HG02870 (cell line): ENCODE measurements at regions not wholly inside any gene's neighbourhood (a gene's known extent, or its start where the extent isn't known, plus 50 kb on each side); places are given as distances from the start of the nearest gene placed in this dataset.
"Not testable (repeated sequence)": the region's sequence is repeated elsewhere in the genome, so short reads cannot be mapped to it uniquely, and the experiment has no call there.

Source experiments
- ATAC-seq: cut with Tn5 transposase; IDR thresholded peaks from one replicate; pipeline ENCODE4 v1.9.1; 2021; ENCODE audit warnings: mild to moderate bottlenecking, moderate library complexity; ENCODE audit not compliant: unreplicated experiment

DNA sequence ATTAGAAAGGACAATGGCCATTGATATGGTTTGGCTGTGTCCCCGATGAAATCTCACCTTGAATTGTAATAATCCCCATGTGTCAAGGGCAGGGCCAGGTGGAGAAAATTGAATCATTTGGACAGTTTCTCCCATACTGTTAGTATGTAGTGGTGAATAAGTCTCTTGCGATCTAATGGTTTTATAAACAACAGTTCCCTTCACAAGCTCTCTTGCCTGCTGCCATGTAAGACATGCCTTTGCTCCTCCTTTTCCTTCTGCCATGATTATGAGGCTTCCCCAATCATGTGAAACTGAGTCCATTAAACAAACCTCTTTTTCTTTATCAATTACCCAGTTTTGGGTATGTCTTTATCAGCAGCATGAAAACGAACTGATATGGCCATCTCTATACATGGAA lies 302.7 kb downstream of the SFMBT2 start:
- no peak for ATAC-seq

DNA sequence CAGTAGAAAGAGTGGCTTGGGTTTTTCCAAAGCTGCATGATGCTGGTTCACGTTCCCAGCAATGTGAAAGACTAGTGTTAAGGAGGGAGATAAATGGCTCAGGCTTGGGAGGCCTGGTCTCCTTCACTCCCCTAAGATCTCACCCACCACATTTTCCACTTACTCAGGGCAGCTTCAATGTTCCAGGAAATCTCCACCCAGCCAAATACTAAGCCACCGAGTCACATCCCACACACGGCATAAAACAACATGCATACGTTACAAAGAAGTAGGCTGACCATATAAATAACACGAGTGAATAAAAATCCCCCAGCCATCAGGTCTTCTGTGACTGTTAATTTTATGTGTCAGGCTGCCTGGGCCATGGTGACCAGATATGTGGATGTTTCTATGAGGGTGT lies 303.5 kb downstream of the SFMBT2 start:
- no peak for ATAC-seq

DNA sequence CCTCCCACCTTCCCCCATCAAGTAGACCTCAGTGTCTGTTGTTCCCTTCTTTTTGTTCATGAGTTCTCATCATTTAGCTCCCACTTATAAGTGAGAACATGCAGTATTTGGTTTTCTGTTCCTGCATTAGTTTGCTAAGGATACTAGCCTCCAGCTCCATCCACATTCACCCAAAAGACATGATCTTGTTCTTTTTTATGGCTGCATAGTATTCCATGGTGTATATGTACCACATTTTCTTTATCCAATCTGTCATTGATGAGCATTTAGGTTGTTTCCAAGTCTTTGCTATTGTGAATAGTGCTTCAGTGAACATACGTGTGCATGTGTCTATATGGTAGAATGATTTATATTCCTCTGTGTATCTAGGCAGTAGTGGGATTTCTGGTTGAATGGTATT lies 306.5 kb downstream of the SFMBT2 start:
- not testable (repeated sequence) for ATAC-seq

DNA sequence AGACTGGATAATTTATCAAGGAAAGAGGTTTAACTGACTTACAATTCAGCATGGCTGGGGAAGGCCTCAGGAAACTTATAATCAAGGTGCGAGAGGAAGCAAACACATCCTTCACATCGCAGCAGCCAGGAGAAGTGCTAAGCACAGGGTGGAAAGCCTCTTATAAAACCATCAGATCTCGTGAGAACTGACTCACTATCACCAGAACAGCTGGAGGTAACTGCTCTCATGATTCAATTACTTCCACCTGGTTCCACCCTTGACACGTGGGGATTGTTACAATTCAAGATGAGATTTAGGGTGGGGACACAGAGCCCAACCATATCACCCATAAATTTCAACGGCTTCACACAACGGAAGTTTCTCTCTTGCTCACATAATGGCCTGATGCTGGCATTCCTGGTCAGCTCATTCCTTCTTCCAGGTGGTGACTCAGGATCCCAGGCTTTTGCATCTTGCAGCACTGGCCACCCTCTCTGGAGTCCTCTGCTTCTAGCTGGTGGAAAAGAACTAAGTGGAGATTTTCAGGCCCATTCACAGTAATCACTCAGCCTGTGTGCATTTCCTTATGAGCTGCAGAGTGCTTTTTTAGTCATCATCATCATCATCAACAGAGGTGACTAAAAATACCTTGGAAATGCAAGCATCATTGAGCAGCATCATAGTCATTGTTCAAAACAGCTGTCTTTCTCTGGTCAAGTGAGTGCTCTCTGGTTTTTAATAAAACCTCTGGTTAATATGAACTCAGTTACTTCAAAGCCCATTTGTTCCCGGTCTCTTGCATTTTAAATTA lies 308.1 kb downstream of the SFMBT2 start:
- peak; percentile 91 for ATAC-seq

DNA sequence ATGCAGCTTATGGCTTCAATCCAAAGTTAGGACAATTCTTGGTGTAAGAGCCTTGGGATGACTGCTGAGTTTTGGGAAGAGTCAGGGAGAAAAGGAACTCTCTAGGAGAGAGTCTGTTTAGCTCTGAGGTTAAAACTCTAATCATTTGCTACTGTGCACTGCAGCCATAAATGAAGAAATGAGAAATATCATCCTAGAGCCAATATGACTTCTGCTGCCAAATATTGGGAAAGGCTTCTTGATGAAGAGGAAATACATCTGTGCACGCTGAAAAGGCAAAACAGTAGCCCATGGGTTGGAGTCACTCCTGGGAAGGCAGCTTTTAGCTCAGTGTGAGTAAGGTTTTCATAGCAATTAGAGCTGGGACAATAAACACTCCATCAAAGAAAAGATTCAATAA lies 308.8 kb downstream of the SFMBT2 start:
- ATAC-seq: no peak

DNA sequence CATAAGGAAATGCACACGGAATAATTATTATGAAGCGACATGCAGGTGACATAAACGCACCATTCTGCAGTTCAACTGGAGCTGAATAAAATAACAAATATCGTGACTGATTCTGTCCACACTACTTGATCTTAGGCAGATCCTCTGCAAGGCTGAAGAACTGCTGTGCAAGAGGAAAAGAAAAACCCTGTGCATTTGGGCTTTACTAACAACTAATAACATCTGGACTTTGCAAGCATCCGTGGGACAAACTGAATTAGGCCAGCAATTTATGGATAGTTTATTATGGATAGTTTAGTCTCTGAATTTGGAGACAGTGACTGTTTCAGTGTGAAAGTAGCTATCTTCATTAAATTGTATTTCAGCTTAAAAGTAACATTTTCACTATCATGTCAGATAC lies 309.4 kb downstream of the SFMBT2 start:
- ATAC-seq: no peak

DNA sequence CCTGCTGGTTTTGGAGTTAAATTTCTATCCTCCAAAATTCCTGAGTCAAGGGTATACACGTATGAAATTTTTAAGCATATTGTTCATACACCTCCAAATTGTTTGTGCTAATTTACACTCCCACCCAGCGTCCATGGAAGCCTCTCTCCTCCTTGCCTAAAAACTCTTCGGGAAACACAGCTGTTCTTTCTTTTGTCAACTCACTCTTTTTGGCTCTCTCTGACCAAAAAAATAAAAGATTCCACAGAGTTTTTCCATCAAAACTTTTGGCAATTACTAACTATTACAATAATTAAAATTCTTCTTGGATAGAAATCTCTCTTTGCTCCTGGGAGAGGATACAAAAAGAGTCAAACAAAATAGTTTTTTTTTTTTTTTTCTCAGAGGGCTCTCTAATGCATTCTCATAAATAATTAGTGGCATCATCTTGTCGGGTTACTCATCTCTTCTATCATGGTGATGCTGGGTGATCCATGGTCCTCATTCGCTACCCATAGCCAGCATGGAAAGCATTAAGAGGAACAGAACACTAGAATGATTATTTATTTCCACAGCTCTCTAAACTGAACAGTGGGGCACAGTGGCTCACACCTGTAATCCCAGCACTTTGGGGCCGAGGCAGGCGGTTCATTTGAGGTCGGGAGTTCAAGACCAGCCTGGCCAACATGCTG lies 310.7 kb downstream of the SFMBT2 start:
- ATAC-seq: no peak

DNA sequence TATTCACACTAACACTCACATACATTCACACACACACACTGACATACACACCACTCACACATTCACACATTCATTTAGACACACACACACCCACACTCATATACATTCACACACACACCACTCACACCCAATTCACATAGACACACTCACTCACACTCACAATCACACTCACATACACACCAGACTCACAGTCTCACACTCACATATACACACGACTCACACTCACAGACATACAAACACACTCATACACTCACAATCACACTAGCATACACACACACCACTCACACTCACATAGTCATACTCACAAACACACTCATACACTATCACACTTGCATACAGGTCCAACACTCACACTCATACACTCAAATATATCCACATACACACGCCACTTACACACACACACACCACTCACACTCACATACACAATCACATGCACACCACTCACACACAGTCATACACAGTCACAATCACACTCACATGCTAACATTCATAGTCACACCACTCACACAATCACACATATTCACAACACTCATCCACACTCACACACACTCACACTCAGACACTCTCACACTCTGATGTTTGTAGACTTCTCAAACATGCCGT lies 312.6 kb downstream of the SFMBT2 start:
- no peak for ATAC-seq

DNA sequence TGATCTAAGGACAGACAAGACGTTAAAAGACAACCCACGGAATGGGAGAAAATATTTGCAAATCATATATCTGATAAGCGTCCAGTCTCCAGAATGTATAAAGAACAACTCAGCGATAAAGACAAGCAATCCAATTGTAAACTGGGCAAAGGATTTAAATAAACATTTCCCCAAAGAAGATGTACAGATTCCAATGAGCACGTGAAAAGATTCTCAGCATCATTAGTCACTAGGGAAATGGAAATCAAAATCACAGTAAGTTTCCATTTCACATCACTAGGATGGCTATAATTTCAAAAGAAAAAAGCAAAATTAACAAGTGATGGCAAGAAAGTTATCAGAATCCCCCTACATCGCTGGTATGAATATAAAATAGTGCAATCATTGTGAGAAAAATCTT lies 316.1 kb downstream of the SFMBT2 start:
- ATAC-seq: no peak

DNA sequence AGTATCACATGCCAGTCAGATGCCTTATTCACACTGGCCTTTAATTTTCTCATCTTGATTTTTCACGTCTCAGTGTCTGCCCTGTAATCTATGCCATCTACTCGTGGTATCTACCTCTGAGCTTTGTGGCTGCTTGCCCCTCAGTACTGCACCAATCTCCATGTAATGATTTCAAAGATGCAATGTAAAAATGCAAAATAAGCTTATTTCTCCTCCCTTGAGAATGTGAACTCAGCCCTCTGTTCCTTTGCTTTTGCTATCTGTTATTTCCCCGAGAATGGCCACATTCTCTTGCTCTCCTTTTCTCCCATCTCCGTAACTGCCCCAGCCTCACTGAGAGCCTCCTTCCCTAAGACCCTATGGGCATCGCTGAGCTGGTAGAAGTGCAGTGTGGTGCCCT lies 317.5 kb downstream of the SFMBT2 start:
- ATAC-seq: no peak

DNA sequence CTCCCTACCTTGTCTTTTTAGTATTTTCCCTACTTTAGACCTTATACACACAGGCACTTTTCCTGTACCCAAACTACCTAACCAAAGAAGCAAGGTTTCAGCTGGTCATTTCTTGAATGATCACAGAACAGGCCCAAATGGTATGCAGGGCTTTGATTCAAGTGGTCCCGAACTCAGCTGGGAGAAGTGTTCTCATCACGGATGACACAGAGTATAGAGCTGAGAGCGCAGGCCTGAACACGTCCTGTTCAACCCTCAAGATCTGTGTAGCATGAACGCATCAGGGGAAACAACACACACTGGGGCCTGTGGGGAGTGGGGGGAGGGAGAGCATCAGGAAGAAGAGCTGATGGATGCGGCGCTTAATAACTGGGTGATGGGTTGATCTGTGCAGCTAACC lies 318.2 kb downstream of the SFMBT2 start:
- no peak for ATAC-seq

DNA sequence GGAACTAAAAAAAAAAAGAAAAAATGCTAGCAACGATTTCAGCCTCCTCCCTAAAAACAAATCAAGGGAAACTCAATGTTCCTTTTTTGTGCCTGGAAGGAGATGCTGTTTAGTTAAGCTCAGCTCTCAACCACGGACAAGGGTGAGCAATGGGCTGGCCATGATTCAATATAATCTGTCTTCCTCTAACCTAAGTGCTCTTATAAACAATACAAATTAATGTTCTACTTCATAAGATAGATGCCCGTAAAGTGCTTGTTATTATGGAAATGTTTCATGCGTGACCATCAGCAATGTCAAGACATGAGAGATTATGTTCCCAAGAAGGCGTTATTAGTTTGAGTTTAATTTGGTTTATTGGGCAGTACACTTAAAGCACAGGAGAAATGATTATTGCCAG lies 320.3 kb downstream of the SFMBT2 start:
- ATAC-seq: no peak

DNA sequence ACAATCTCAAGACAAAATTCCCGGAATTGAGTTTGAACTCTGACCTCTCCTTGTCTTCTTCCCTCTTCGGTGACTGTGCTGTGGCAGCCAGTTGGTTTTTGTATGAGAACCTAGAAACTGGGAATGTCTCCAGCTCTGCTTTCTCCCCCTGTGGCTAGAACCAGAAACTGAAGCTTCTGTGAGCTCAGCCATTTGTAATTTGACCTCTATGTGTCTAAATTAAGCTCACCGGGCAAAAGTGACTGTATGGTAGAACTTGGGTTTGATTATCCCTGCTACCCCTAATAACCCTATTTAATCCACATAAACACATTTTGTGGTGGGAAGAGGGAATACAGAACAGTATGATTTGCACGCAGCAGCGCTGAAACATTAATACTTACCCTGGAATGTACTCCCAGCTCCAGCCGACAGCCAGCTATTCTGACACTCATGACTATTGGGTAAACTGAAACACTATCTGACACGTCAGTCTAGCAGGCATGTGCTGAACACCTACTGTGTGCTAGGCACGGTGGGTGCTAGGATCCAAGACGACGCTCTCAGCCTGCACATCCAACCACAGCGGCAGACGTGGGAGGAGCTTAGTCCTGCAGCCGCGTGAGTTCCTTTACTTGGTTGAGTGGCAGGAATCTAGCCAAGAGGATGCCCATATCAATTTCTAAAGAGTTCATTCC lies 324.8 kb downstream of the SFMBT2 start:
- ATAC-seq: no peak

DNA sequence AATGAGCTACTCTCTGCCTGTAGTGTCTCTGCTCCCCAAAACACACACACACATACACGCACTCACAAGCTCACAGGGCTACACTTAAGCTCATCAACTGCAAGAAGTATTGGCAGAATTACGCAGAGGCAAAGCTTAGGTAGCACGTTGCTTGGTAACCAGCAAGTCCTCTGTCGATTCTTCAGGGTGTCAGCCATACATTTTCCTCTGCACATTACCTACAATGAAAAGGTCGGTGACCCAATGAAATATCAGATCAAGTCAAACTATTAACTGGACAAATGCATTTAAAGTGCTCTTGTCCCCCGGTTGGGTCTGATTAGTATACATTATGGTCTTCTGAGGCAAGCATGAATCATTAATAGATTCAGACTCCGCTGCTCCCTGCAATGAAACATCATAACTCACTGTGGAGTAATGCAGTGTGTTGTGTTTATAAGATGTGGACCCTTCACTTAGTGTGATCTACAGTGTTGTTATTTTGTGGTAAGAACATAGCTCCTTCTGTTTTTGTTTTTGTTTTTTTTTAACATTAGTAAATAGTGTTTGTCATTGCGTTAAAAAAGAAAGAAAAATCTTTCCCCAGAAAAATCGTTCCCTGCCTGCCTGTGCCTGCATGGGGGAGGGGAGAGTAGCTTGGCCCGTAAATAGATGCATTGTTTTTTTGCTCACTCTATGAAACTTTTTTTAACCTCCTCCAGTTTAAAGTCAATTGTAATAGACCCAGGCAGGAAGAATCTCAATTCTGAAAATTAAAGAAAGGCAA lies 325.5 kb downstream of the SFMBT2 start:
- no peak for ATAC-seq

DNA sequence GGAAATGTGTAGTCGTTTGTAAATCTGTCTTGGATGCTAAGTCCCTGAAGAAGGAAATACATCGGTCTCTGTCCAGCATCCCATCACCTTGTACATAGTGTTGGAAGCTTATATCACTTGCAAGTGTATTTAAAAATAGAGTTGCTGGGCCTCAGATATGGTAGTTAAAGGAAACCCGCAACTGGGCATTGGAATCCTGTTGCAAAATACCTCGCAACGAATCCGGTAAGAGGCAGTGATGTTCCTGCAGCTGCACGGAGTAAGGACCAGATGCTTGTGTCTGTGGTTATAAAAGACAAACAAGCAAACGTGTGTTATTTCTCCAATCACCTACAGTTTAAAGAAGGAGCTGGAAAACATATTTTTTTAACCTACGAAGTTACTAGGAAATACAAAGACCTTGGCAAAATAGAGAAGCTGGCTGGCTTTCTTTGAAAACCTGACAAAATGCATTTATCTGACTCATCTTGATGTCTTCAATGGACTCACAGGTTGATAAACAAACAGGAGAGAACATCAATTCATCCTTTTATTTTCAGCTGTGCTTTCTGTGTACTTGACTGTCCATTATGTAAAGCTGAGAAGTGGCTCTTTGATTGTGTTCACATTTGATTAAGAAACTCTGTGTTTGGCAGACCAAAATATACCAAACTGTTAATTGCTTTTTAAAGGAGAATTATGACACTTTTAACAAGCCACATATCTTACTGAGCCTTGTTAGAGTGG lies 326.4 kb downstream of the SFMBT2 start:
- ATAC-seq: no peak

DNA sequence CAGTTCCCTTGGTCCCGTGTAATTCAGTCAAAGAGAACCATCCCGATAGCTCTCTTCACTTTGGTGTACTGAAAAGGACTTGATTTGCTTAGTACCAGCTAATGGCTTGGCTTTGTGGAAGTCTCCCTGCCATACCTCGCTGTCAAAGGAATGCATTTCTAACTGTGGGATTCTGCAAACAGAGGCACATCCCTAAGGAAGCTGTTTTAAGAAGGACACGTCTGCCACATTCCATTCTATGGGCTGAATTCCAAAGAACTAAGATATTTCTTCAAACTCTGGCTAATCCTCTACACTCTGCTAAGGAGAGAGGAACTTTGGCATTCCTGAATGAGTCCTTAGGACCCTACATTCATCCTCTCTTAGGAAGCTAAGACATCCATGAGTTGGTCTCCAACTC lies 327.9 kb downstream of the SFMBT2 start:
- no peak for ATAC-seq

DNA sequence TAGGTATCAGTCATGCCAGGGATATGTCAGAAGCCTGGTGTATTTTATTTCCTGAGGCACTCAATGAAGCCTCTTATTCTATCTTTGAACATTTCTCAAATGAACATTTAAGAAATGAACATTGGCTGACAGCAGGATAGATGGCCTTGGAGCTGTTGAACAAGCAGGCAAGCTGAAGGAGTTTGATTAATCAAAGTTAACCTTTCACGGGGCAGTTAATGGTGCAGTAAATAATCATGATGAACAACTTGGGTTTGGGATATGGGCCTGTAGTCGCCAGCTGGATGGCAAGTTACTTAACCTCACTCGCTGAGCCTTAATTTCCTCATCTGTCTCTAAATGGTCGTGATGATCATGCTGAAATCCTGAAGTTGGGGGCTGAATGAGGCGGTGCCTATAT lies 333.0 kb downstream of the SFMBT2 start:
- ATAC-seq: no peak

DNA sequence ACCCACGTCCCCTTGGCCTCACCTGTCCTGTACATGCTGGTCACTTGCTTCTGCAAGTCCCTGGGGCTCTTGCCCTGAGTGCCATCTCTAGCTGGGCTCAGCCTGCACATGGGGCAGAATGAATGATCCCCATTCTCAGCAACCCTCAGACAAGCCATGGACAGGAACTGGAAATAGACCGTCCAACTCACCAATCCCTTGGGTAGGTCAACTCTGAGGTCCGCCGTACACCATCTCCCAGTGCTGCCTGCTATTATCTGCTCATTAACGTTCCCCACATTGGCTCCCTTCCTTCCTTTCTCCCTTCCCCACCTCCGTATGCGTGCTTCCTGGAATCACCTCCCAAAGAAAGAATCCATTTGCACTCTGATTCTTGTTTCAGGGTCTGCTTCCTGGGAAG lies 335.0 kb downstream of the SFMBT2 start:
- no peak for ATAC-seq

DNA sequence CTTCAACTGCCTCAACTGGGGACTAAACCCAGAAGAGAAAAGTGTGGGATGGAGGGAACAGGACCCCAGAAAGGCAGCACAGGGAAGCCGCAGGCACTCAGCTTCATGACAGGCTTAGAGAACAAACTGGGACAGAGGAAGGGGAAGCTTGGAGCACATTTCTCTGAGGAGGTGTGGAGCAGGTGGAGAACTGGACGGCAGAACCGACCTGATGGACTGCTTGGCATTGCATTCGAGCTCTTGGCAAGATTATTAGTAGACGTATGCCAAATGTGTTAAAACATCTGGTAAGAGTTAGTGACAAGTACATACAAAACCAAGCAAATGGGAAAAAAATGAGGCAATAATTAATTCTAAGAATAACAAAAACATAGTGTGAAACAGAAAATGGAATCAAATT lies 335.7 kb downstream of the SFMBT2 start:
- ATAC-seq: no peak

DNA sequence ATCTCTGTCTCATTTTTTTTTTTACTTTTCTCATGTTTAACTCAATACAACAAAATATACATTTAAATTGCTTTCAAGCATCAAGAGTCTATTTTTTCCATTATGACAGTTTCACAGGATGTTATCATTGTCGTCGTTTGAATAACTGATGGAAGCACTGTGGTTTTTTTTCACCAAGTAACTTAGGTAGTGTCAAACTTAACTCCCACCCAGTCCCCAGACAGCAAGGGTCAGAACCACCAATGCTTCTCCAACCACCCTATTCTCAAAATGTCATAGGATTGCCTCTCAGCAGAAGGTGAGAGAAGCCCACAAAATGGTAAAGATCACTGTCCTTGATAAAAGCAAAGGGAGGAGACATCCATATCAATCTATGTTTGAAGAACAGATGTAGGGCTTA lies 339.4 kb downstream of the SFMBT2 start:
- ATAC-seq: no peak
